HL-60 (cell line): ENCODE measurements at regions not wholly inside any gene's neighbourhood (a gene's known extent, or its start where the extent isn't known, plus 50 kb on each side); places are given as distances from the start of the nearest gene placed in this dataset.

Experiments
- DNase-seq, 2 experiments: peaks; one replicate each; pipeline ENCODE4 v3.0.0-alpha.2; 2010 to 2020; ENCODE audit warnings: low read depth in 1 of 2, low spot score in 1 of 2
- H3K27ac ChIP-seq: fragments of 250-450 bp; sonication (Bioruptor Pico); replicated peaks from 2 replicates; pipeline ENCODE4 v1.5.1; 2020; ENCODE audit warnings: mild to moderate bottlenecking, moderate library complexity
- H3K27me3 ChIP-seq: fragments of 250-450 bp; sonication (Bioruptor Pico); 2 replicates; pipeline ENCODE4 v1.5.1; 2021; ENCODE audit warnings: mild to moderate bottlenecking, moderate library complexity; ENCODE audit not compliant: insufficient read depth, poor library complexity, severe bottlenecking
- H3K4me3 ChIP-seq: replicated peaks from 2 replicates; pipeline ENCODE4 v1.5.1; 2011; ENCODE audit warnings: mild to moderate bottlenecking, control low read depth, low read length; ENCODE audit not compliant: insufficient read depth
- GABPA ChIP-seq: IDR thresholded peaks from 2 replicates; pipeline ENCODE4 v1.6.1; 2012; ENCODE audit warnings: low read depth
- POLR2AphosphoS5 ChIP-seq: IDR thresholded peaks from 2 replicates; pipeline ENCODE4 v1.6.1; 2012; ENCODE audit warnings: low read depth
- SPI1 ChIP-seq: IDR thresholded peaks from 2 replicates; pipeline ENCODE4 v1.6.1; 2012; ENCODE audit warnings: low read depth, mild to moderate bottlenecking, borderline replicate concordance
- TF ChIP-seq, protein P1 (sequence below): IDR thresholded peaks from one replicate; pipeline ENCODE4 v1.5.1; 2011; ENCODE audit warnings: low read length, control low read depth, inconsistent platforms; ENCODE audit not compliant: insufficient read depth
- TF ChIP-seq, protein P2 (sequence below): IDR thresholded peaks from 2 replicates; pipeline ENCODE4 v1.6.1; 2012; ENCODE audit warnings: low read depth; ENCODE audit not compliant: insufficient replicate concordance

DNA sequence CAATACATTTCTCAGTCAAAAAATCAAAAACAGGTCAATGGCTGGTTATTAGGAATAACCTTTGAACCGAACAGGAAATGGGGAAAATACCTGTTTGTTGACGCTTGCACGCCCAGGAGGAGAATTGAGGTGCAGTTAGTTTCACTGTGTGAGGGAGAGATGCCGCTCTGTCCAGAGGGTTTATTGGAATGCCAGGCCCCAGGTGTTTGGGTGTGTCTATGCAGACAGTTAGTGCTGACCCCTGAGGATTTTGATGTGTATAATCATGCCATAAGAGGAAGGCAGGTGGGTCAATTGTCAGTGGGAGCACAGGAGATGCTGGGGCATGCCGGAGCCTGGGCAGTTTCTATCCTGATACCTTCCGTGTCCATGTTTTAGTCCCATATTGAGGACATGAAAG is 100.8 kb upstream of the DIO3 start:
- no peak for DNase-seq
- TF ChIP-seq, protein P1, sequence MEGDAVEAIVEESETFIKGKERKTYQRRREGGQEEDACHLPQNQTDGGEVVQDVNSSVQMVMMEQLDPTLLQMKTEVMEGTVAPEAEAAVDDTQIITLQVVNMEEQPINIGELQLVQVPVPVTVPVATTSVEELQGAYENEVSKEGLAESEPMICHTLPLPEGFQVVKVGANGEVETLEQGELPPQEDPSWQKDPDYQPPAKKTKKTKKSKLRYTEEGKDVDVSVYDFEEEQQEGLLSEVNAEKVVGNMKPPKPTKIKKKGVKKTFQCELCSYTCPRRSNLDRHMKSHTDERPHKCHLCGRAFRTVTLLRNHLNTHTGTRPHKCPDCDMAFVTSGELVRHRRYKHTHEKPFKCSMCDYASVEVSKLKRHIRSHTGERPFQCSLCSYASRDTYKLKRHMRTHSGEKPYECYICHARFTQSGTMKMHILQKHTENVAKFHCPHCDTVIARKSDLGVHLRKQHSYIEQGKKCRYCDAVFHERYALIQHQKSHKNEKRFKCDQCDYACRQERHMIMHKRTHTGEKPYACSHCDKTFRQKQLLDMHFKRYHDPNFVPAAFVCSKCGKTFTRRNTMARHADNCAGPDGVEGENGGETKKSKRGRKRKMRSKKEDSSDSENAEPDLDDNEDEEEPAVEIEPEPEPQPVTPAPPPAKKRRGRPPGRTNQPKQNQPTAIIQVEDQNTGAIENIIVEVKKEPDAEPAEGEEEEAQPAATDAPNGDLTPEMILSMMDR, result no peak
- TF ChIP-seq POLR2AphosphoS5 (no peak), GABPA (no peak), SPI1 (no peak)
- TF ChIP-seq, protein P2, sequence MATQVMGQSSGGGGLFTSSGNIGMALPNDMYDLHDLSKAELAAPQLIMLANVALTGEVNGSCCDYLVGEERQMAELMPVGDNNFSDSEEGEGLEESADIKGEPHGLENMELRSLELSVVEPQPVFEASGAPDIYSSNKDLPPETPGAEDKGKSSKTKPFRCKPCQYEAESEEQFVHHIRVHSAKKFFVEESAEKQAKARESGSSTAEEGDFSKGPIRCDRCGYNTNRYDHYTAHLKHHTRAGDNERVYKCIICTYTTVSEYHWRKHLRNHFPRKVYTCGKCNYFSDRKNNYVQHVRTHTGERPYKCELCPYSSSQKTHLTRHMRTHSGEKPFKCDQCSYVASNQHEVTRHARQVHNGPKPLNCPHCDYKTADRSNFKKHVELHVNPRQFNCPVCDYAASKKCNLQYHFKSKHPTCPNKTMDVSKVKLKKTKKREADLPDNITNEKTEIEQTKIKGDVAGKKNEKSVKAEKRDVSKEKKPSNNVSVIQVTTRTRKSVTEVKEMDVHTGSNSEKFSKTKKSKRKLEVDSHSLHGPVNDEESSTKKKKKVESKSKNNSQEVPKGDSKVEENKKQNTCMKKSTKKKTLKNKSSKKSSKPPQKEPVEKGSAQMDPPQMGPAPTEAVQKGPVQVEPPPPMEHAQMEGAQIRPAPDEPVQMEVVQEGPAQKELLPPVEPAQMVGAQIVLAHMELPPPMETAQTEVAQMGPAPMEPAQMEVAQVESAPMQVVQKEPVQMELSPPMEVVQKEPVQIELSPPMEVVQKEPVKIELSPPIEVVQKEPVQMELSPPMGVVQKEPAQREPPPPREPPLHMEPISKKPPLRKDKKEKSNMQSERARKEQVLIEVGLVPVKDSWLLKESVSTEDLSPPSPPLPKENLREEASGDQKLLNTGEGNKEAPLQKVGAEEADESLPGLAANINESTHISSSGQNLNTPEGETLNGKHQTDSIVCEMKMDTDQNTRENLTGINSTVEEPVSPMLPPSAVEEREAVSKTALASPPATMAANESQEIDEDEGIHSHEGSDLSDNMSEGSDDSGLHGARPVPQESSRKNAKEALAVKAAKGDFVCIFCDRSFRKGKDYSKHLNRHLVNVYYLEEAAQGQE, result no peak
- peaks cover 29% of the 10 kb centered on the region for H3K27me3 ChIP-seq
- H3K4me3 ChIP-seq, result no peak overlapping the region
- no peak overlapping the region for H3K27ac ChIP-seq

DNA sequence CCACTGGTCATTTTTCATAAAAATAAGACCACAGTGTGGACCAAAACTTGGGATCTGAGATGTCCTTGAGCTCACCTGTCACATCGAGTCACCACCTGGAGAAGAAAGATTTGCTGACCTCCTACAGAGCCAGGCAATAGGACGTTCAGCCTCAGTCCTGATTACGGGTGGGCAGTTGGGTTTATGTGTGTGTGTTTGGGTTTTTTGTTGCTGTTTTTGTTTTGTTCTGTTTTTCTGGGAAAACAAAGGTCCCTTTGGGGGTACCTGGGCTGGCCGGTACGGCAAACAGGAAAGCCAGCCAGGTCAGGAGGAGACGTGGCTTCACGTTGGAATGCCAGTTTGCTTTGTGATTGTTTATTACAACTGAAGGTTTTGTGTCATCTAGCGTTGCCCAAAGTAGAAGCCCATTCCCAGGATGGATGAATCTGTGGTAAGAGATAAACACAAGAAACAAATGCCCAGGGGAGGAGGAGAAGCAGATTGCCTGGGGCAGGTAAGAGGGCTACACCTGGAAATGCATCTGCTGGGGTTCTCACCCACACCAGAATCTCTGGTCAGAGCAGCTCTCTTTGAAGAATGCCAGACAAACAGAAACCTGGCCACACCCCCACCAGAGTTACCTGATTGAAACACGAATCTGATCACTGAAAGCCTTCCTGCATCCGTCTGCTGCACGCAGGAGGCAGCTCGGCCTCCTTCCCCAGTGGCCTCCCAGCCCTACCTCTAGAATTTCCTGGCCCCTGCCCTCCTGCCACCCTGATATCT is 100.1 kb upstream of the DIO3 start:
- no peak for DNase-seq
- TF ChIP-seq POLR2AphosphoS5, result no peak
- TF ChIP-seq GABPA, result no peak
- TF ChIP-seq, protein P2, result no peak
- TF ChIP-seq, protein P1, result no peak
- TF ChIP-seq SPI1, result no peak
- no peak overlapping the region for H3K4me3 ChIP-seq
- peaks cover 22% of the 10 kb centered on the region for H3K27me3 ChIP-seq
- H3K27ac ChIP-seq, result no peak overlapping the region

DNA sequence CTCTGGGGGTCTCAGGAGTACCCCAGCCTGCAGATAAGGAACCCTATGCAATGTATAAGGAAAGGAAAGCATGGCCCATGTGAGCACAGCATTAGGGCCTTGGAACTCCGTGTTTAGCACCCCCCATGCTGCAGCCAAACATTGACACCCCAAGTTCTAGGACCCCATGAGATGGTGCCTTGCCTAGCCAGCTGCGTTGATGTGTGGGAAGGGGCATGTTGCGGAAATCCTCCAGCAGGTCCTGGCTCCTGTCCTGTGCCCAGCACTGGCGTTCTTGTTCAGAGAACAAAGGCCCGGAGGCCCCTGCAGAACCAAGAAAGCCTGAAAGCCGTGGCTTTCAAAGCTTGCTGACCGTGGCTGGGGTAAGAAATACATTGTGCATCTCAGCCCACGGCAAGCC is 99.4 kb upstream of the DIO3 start:
- Histone ChIP-seq H3K27me3 (peaks cover 17% of the 10 kb centered on the region), H3K27ac (no peak overlapping the region), H3K4me3 (no peak overlapping the region)
- no peak for TF ChIP-seq GABPA
- TF ChIP-seq, protein P2, result no peak
- DNase-seq, result no peak
